H1 (cell line): ENCODE measurements at regions not wholly inside any gene's neighbourhood (a gene's known extent, or its start where the extent isn't known, plus 50 kb on each side); places are given as distances from the start of the nearest gene placed in this dataset.
"Not testable (repeated sequence)": the region's sequence is repeated elsewhere in the genome, so short reads cannot be mapped to it uniquely, and the experiment has no call there.

Experiments
- CTCF ChIA-PET: fragments of 300-600 bp; sonication (Branson Sonifier 250); formaldehyde crosslinking; loops from one replicate; lab custom pipeline; 2021; ENCODE audit not compliant: partially characterized antibody; lab: Charles Lee
- POLR2A ChIA-PET: fragments of 300-600 bp; sonication (Branson Sonifier 250); formaldehyde crosslinking; loops from one replicate; lab custom pipeline; 2021; ENCODE audit warnings: inconsistent platforms; ENCODE audit not compliant: partially characterized antibody; lab: Charles Lee
- DNase-seq, 2 experiments: peaks; one replicate each; pipeline versions ENCODE4 v3.0.0 to v3.0.0-alpha.2; 2010 to 2022; ENCODE audit warnings: low spot score in 2 of 2, low read depth in 1 of 2, mixed read lengths in 1 of 2
- FAIRE-seq: peaks from 2 replicates; lab custom pipeline; 2011; peaks lifted over from hg19 to GRCh38; lab: Jason Lieb, UNC
- H2AFZ ChIP-seq: 2 replicates; pipeline ENCODE4 v1.8.1; 2012; ENCODE audit warnings: low read length, inconsistent platforms
- H2AK5ac ChIP-seq: 2 replicates; pipeline ENCODE4 v1.6.1; 2013; ENCODE audit warnings: low read depth, low read length
- H2BK120ac ChIP-seq: replicated peaks from 2 replicates; pipeline ENCODE3; 2013; ENCODE audit warnings: low read depth, low read length, inconsistent platforms
- H2BK12ac ChIP-seq: 2 replicates; pipeline ENCODE4 v1.6.1; 2013; ENCODE audit warnings: low read depth, low read length
- H2BK15ac ChIP-seq: 2 replicates; pipeline ENCODE4 v1.6.1; 2013; ENCODE audit warnings: low read length
- H2BK20ac ChIP-seq: 2 replicates; pipeline ENCODE4 v1.6.1; 2013; ENCODE audit warnings: low read length
- H2BK5ac ChIP-seq: 2 replicates; pipeline ENCODE4 v1.6.1; 2013; ENCODE audit warnings: low read depth, low read length
- H3K14ac ChIP-seq: 2 replicates; pipeline ENCODE4 v1.6.1; 2013; ENCODE audit warnings: inconsistent platforms; ENCODE audit not compliant: insufficient read length
- H3K18ac ChIP-seq: 2 replicates; pipeline ENCODE4 v1.6.1; 2013; ENCODE audit warnings: low read length; ENCODE audit errors: extremely low read depth
- H3K23ac ChIP-seq: 2 replicates; pipeline ENCODE4 v1.6.1; 2013; ENCODE audit warnings: inconsistent platforms; ENCODE audit not compliant: insufficient read length
- H3K23me2 ChIP-seq: 2 replicates; pipeline ENCODE4 v1.6.1; 2013; ENCODE audit warnings: low read depth, low read length
- H3K27ac ChIP-seq: 2 replicates; pipeline ENCODE4 v1.6.1; 2011; ENCODE audit warnings: low read depth, low read length, inconsistent platforms
- H3K27me3 ChIP-seq, 4 experiments: replicated peaks in 1 of 4; 1 replicate in 1 of 4; 2 replicates in 3 of 4; pipeline versions ENCODE4 v1.6.1 to v1.8.1; 2011 to 2013; ENCODE audit warnings: low read length in 3 of 4, mild to moderate bottlenecking in 3 of 4, inconsistent platforms in 2 of 4, mixed read lengths in 2 of 4, moderate library complexity in 1 of 4; ENCODE audit not compliant: control insufficient read depth in 3 of 4, insufficient read depth in 3 of 4; ENCODE audit errors: extremely low read depth in 1 of 4
- H3K36me3 ChIP-seq, 4 experiments: 2 replicates each; pipeline versions ENCODE4 v1.6.1 to v1.8.1; 2011 to 2013; ENCODE audit warnings: mild to moderate bottlenecking in 4 of 4, low read length in 3 of 4, moderate library complexity in 2 of 4, control low read depth in 1 of 4, inconsistent platforms in 1 of 4; ENCODE audit not compliant: insufficient read depth in 4 of 4, control insufficient read depth in 2 of 4
- H3K4ac ChIP-seq: replicated peaks from 2 replicates; pipeline ENCODE3; 2013; ENCODE audit warnings: low read length, low read depth, mixed read lengths, inconsistent platforms; ENCODE audit not compliant: insufficient read length
- H3K4me1 ChIP-seq, 4 experiments: replicated peaks in 1 of 4; 1 replicate in 1 of 4; 2 replicates in 3 of 4; pipeline versions ENCODE4 v1.6.1 to v1.8.1; 2011 to 2013; ENCODE audit warnings: low read length in 3 of 4, inconsistent platforms in 2 of 4, mixed read lengths in 1 of 4; ENCODE audit not compliant: insufficient read depth in 4 of 4, control insufficient read depth in 3 of 4
- H3K4me2 ChIP-seq, 2 experiments: 2 replicates each; pipeline versions ENCODE4 v1.6.1 to v1.8.1; 2011 to 2013; ENCODE audit warnings: low read depth in 2 of 2, low read length in 2 of 2, control low read depth in 1 of 2, inconsistent platforms in 1 of 2, mild to moderate bottlenecking in 1 of 2; ENCODE audit not compliant: insufficient read depth in 1 of 2
- H3K4me3 ChIP-seq, 4 experiments: fragments of 200-600, 300-600 bp in 1 of 4; sonication (generic), shearing (Covaris generic), sonication (Bioruptor Twin) in 1 of 4; 2 replicates each; pipeline versions ENCODE4 v1.5.1 to v1.8.1; 2011 to 2016; ENCODE audit warnings: low read length in 4 of 4, low read depth in 3 of 4, control low read depth in 2 of 4, inconsistent platforms in 2 of 4, mild to moderate bottlenecking in 2 of 4, mixed read lengths in 1 of 4, moderate library complexity in 1 of 4; ENCODE audit not compliant: insufficient read depth in 2 of 4; ENCODE audit errors: extremely low read depth in 1 of 4
- H3K56ac ChIP-seq: replicated peaks from 2 replicates; pipeline ENCODE3; 2013; ENCODE audit warnings: low read depth, mild to moderate bottlenecking, mixed read lengths, low read length, inconsistent platforms; ENCODE audit not compliant: insufficient read length
- H3K79me1 ChIP-seq: 2 replicates; pipeline ENCODE4 v1.6.1; 2013; ENCODE audit warnings: low read depth, low read length, control low read depth
- H3K79me2 ChIP-seq, 2 experiments: 2 replicates each; pipeline versions ENCODE4 v1.6.1 to v1.8.1; 2012 to 2013; ENCODE audit warnings: low read length in 2 of 2, mild to moderate bottlenecking in 2 of 2, inconsistent platforms in 1 of 2; ENCODE audit not compliant: insufficient read depth in 2 of 2, control insufficient read depth in 1 of 2
- H3K9ac ChIP-seq, 4 experiments: replicated peaks in 1 of 4; 1 replicate in 1 of 4; 2 replicates in 3 of 4; pipeline versions ENCODE4 v1.6.1 to v1.8.1; 2011 to 2013; ENCODE audit warnings: low read depth in 3 of 4, low read length in 3 of 4, control low read depth in 2 of 4, mild to moderate bottlenecking in 2 of 4, moderate library complexity in 2 of 4, inconsistent platforms in 1 of 4; ENCODE audit errors: extremely low read depth in 1 of 4
- H3K9me3 ChIP-seq, 2 experiments: 2 replicates each; pipeline versions ENCODE4 v1.6.1 to v1.8.1; 2012 to 2013; ENCODE audit warnings: mild to moderate bottlenecking in 2 of 2, moderate library complexity in 2 of 2, control low read depth in 1 of 2, inconsistent platforms in 1 of 2, low read depth in 1 of 2, low read length in 1 of 2, mixed read lengths in 1 of 2; ENCODE audit not compliant: insufficient read depth in 2 of 2
- H4K20me1 ChIP-seq, 2 experiments: replicated peaks in 1 of 2; 2 replicates each; pipeline versions ENCODE3 to v1.8.1; 2011 to 2013; ENCODE audit warnings: inconsistent platforms in 2 of 2, low read length in 2 of 2, mild to moderate bottlenecking in 1 of 2; ENCODE audit not compliant: insufficient read depth in 2 of 2, control insufficient read depth in 1 of 2
- H4K5ac ChIP-seq: 2 replicates; pipeline ENCODE4 v1.6.1; 2013; ENCODE audit warnings: low read length, low read depth, mixed read lengths, inconsistent platforms; ENCODE audit not compliant: insufficient read length
- H4K8ac ChIP-seq: 2 replicates; pipeline ENCODE4 v1.8.0; 2013; ENCODE audit warnings: mild to moderate bottlenecking, moderate library complexity, low read length, inconsistent platforms; ENCODE audit not compliant: insufficient read depth; ENCODE audit errors: extremely low read depth
- H4K91ac ChIP-seq: replicated peaks from 2 replicates; pipeline ENCODE3; 2013; ENCODE audit warnings: low read length, mixed read lengths, inconsistent platforms; ENCODE audit not compliant: insufficient read length
- ATF2 ChIP-seq: IDR thresholded peaks from 2 replicates; pipeline ENCODE4 v1.6.1; 2012; ENCODE audit warnings: low read length, inconsistent platforms
- SIN3A ChIP-seq, 2 experiments: IDR thresholded peaks in 1 of 2; conservative IDR thresholded peaks in 1 of 2; 2 replicates each; pipeline ENCODE4 v1.6.1; 2011 to 2012; ENCODE audit warnings: low read length in 2 of 2, improper control_type of control experiment in 1 of 2, low read depth in 1 of 2, mild to moderate bottlenecking in 1 of 2
- SP1 ChIP-seq: IDR thresholded peaks from 2 replicates; pipeline ENCODE4 v1.6.1; 2011; ENCODE audit warnings: low read depth, low read length
- TBP ChIP-seq: IDR thresholded peaks from 2 replicates; pipeline ENCODE4 v1.6.1; 2011; ENCODE audit warnings: low read depth, low read length, improper control_type of control experiment
- WGBS, 2 experiments: shearing (Covaris generic) in 1 of 2; methylation state at CpG; one replicate each; pipeline versions ENCODE4 v1.1.6 to v1.1.7; 2013 to 2015; ENCODE audit warnings: low lambda C conversion rate in 2 of 2, mixed read lengths in 2 of 2, inconsistent platforms in 1 of 2, low coverage in 1 of 2, missing lambda C conversion rate in 1 of 2; ENCODE audit not compliant: insufficient replicate concordance in 2 of 2, insufficient coverage in 1 of 2, insufficient read length in 1 of 2; ENCODE audit errors: extremely low coverage in 1 of 2, missing lambda C conversion rate in 1 of 2; 5-methylcytosine and 5-hydroxymethylcytosine counted together

GRCh38 chr6:26956078-26956600 is 291.4 kb upstream of the PRSS16 start:
- H2AK5ac ChIP-seq, H3K56ac ChIP-seq, H3K79me1 ChIP-seq, H3K27ac ChIP-seq, H3K9me3 ChIP-seq, H2BK20ac ChIP-seq, H2BK12ac ChIP-seq, H2BK15ac ChIP-seq, CTCF ChIA-PET, H4K20me1 ChIP-seq, H3K23ac ChIP-seq, H3K27me3 ChIP-seq, H3K14ac ChIP-seq, H3K36me3 ChIP-seq, H2BK5ac ChIP-seq, H4K91ac ChIP-seq, H3K4ac ChIP-seq, H3K4me1 ChIP-seq, H4K5ac ChIP-seq, H3K23me2 ChIP-seq, H3K18ac ChIP-seq, H4K8ac ChIP-seq, H3K79me2 ChIP-seq, H2AFZ ChIP-seq, FAIRE-seq, H2BK120ac ChIP-seq: not testable (repeated sequence)
- Histone ChIP-seq H3K9ac (peak overlapping the region in 3 of 4 experiments; percentile 29 to 82 (median 51); a peak in 4 of 7 replicates), H3K4me3 (peak overlapping the region; percentile 43 to 60 (median 43); a peak in 7 of 8 replicates), H3K4me2 (peak overlapping the region in 1 of 2 experiments; percentile 42; a peak in 1 of 4 replicates)
- WGBS, 2 experiments: 5% methylated on average over 5 of the region's 20 CpGs; no CpG with 5 or more reads in 1 of the 2 experiments
- peak; percentile 15 to 67 for DNase-seq
- POLR2A ChIA-PET: interaction anchor here (1.1 kb wide), 1 partner anchor 191 kb away, joined by 4 read pairs; a partner anchor contains a TSS
- TF ChIP-seq ATF2 (peak; percentile 42; the same call in 1 of the 2 replicates), TBP (peak; percentile 68), SIN3A (conservative IDR thresholded peaks at IDR 0.05 in 1 of 2, IDR thresholded peaks at IDR 0.05 in 1 of 2; ENCODE audit: low read depth in 1 of 2, low read length in 2 of 2) (0 out of 4 replicates have a peak, but pooled peaks of 1 of the 2 experiments have one; percentile 1), SP1 (peak; percentile 77)
